Stimulated activated CD4-positive, alpha-beta T cell treated with anti-CD3 and anti-CD28 coated beads, Interleukin-1b, Interleukin-23, amount 100 ng/mL, for 1 hour (primary cell): ENCODE measurements at regions not wholly inside any gene's neighbourhood (a gene's known extent, or its start where the extent isn't known, plus 50 kb on each side); places are given as distances from the start of the nearest gene placed in this dataset.

Experiments used
- DNase-seq, 2 donors: peaks; one replicate each; pipeline ENCODE4 v3.0.0-alpha.2; 2020; ENCODE audit warnings: low read depth in 2 of 2

GRCh38 chr5:32504329-32504988 is 59.9 kb upstream of the ZFR start:
- DNase-seq = no peak

- no peak for DNase-seq
Observed at GRCh38 chr5:32503261-32503660, 58.7 kb upstream of the ZFR start.

GRCh38 chr5:32501071-32502002 is 56.8 kb upstream of the ZFR start:
- no peak for DNase-seq

- no peak for DNase-seq
Observed at GRCh38 chr5:32500181-32500580, 55.6 kb upstream of the ZFR start.

GRCh38 chr5:32499261-32499660 is 54.7 kb upstream of the ZFR start:
- DNase-seq = no peak

GRCh38 chr5:32498484-32498883 is 53.9 kb upstream of the ZFR start:
- no peak for DNase-seq

- no peak for DNase-seq
Observed at GRCh38 chr5:32496104-32496503, 51.6 kb upstream of the ZFR start.

GRCh38 chr5:32494827-32495226 is 50.3 kb upstream of the ZFR start:
- no peak for DNase-seq
